GM13976 (cell line): ENCODE measurements at regions not wholly inside any gene's neighbourhood (a gene's known extent, or its start where the extent isn't known, plus 50 kb on each side); places are given as distances from the start of the nearest gene placed in this dataset.

ENCODE experiments used
- DNase-seq: peaks from one replicate; pipeline ENCODE4 v3.0.0; 2012; ENCODE audit warnings: low spot score
- in situ Hi-C: fragments of 300-500 bp; cut with MboI; formaldehyde crosslinking; loops from one replicate; pipeline ENCODE4 v1.12.0; 2022; ENCODE audit warnings: low sequenced_read_pairs, mixed read lengths, inconsistent platforms; ENCODE audit not compliant: unreplicated experiment
- TF ChIP-seq, protein P1 (sequence below): IDR thresholded peaks from 2 replicates; pipeline ENCODE4 v1.5.1; 2012; ENCODE audit warnings: borderline replicate concordance, mild to moderate bottlenecking; ENCODE audit not compliant: insufficient read depth; ENCODE audit errors: extremely low read depth, missing control alignments, control extremely low read depth

DNA sequence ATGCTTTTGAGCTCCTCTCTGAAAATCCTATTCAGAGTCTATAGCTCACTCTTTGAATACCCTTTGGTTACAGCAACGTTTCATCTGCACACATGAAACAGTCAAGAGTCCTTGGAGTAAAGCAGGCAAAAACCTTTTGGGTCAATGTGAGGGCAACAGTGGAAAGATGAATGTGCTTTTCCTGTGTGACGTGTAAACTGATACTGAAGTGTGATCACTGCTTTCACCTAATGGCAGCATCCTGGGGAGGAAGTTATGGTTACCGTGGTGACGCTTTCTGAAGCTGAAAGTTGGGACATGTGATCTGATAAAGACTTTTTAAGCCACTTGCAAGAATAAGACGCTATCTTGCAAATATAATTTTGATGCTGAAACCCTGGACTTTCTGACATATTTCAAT, 160.0 kb downstream of the SEC16B start:
- in situ Hi-C loops = no loop called here
- TF ChIP-seq, protein P1, sequence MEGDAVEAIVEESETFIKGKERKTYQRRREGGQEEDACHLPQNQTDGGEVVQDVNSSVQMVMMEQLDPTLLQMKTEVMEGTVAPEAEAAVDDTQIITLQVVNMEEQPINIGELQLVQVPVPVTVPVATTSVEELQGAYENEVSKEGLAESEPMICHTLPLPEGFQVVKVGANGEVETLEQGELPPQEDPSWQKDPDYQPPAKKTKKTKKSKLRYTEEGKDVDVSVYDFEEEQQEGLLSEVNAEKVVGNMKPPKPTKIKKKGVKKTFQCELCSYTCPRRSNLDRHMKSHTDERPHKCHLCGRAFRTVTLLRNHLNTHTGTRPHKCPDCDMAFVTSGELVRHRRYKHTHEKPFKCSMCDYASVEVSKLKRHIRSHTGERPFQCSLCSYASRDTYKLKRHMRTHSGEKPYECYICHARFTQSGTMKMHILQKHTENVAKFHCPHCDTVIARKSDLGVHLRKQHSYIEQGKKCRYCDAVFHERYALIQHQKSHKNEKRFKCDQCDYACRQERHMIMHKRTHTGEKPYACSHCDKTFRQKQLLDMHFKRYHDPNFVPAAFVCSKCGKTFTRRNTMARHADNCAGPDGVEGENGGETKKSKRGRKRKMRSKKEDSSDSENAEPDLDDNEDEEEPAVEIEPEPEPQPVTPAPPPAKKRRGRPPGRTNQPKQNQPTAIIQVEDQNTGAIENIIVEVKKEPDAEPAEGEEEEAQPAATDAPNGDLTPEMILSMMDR = no peak
- DNase-seq = no peak

DNA sequence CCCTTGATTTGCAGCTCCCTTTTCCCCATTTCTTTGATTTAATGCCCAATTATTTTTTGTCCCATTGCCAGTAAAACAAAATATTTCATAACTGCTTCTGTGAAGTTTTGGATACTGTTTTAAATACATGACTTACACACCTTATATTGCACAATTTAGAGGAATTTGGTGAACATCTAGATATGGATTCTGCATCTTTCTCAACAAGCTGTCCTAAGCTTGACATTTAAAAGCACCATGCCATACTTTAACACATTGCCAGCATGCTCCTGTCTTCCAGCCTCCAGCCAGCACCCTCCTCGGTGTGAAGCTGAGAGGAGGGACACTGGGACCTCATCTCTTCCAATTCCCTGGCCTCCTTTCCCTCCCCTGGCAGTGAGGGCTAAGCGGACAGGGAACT, 167.6 kb downstream of the SEC16B start:
- no peak for DNase-seq
- TF ChIP-seq, protein P1 = no peak
- in situ Hi-C loops = no loop called here

DNA sequence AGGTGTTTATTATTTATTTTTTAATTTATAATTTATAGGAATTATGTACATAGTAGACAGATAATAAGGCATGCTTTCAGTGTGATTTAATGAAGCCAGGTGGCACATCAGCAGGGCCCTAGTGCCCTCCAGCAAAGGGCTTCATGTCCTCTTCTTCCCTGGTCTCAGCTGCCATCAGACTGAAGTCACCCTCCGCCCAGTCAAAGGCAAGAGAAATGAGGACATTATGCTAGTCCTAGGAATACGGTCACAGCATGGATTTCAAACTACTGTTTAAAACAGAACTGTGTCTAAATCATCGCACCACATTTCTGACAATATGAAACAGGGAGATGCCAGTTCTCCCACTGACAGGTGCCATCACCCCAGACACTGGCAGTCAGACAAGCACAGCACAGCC, 168.1 kb downstream of the SEC16B start:
- in situ Hi-C loops = no loop called here
- DNase-seq = no peak
- TF ChIP-seq, protein P1 = no peak

DNA sequence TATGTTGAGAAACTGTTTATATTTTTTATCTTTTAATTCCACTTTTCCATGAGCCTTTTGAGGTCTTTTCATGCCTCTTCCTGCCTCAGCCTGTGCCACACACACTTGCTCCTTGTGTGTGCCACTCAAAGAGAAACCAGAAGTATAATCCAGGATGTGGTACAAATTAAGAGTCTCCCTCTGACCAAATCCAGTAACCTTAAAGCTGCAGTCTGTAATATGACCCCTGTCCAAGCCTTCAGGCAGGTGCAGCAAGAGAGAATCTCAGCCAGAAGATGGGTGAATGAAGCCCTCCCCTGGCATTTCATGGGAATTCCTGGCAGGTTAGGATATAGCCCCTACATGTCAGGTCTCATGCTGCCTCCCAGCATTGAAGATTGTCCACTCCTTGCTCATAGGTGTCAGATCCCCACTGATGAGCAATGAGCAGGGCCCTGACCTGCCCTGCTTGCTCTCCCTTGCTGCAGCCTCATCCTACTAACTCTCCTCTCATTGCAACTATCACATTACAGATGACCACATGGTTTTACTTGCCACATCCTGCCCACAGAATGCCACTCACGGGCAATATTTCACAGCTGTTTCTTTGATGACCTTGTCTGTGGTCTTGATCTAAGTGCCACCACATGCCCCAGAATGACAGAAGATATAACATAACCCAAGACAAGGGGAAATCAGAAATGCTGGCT, 169.3 kb downstream of the SEC16B start:
- DNase-seq = no peak
- TF ChIP-seq, protein P1 = no peak
- in situ Hi-C loops = no loop called here

DNA sequence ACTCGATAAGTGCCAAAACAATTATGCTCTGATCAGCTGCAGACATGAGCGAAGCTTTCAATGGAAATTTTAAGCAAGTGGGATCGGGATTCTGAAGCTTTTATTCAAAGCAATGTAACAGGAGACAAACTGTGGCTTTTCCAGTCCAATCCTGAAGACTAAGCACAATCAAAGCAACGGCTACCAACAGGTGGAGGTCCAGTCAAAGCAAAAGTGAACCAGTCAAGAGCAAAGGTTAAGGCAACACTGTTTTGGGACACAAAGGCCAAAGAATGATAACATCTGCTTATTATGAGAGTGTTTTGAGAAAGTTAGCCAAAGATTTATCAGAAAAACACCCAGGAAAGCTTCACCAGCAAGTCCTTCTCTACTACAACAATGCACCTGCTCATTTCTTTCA, 170.1 kb downstream of the SEC16B start:
- TF ChIP-seq, protein P1 = no peak
- in situ Hi-C loops = loop anchor here (25.0 kb wide), 1 partner anchor 912 kb away; no protein-coding TSS in a partner anchor
- DNase-seq = no peak

DNA sequence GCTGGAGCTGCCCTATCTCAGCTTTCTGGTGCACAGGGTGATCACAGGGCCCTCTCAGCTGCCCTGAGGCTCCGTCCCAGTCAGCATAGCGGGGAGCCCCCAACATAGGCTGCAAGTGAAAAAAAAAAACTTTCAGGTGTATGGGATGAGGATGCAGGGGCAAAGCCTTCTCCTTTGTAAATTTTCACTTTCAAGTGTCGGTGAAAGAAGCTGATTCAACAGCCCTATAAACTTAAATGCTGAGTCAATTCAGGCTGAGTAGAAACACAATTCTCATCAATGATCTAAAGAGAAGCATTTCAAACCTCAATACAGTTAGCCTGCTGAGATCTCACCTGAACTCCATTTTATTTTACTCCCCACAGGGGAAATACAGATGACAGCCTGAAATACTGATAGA, 171.2 kb downstream of the SEC16B start:
- in situ Hi-C loops = loop anchor here (25.0 kb wide), 1 partner anchor 911 kb away; no protein-coding TSS in a partner anchor
- no peak for DNase-seq
- TF ChIP-seq, protein P1 = no peak
